Gastrocnemius medialis (tissue), 4 donors: ENCODE measurements at regions not wholly inside any gene's neighbourhood (a gene's known extent, or its start where the extent isn't known, plus 50 kb on each side); places are given as distances from the start of the nearest gene placed in this dataset.

Source experiments
- ATAC-seq, 2 donors: fragments of 150-250 bp; one replicate each; pipeline ENCODE4 v1.9.1; 2016
- DNase-seq, 2 donors: peaks; one replicate each; pipeline ENCODE4 v3.0.0-alpha.2; 2019
- H3K27ac ChIP-seq, 4 donors: fragments of 200-600 bp; sonication (generic); 1 replicate in 1 of 4; 2 replicates in 3 of 4; pipeline ENCODE4 v1.5.1; 2016 to 2018; ENCODE audit warnings: mild to moderate bottlenecking in 2 of 4, moderate library complexity in 1 of 4
- H3K27me3 ChIP-seq, 3 donors: fragments of 200-600 bp; sonication (generic) in 2 of 3; 1 replicate in 1 of 3; 2 replicates in 2 of 3; pipeline versions ENCODE4 v1.5.1 to v1.6.0; 2016 to 2019; ENCODE audit warnings: mild to moderate bottlenecking in 1 of 3, moderate library complexity in 1 of 3
- H3K36me3 ChIP-seq, 2 donors: fragments of 200-600 bp; sonication (generic) in 1 of 2; one replicate each; pipeline ENCODE4 v1.5.1; 2017 to 2018
- H3K4me1 ChIP-seq, 2 donors: fragments of 200-600 bp; sonication (generic) in 1 of 2; one replicate each; pipeline ENCODE4 v1.5.1; 2016 to 2017; ENCODE audit warnings: mild to moderate bottlenecking in 2 of 2
- H3K4me3 ChIP-seq, 4 donors: fragments of 200-600 bp; sonication (generic) in 3 of 4; 1 replicate in 1 of 4; 2 replicates in 3 of 4; pipeline ENCODE4 v1.5.1; 2016 to 2019; ENCODE audit warnings: mild to moderate bottlenecking in 2 of 4
- H3K9me3 ChIP-seq, 3 donors: fragments of 200-600 bp; sonication (generic) in 2 of 3; 1 replicate in 1 of 3; 2 replicates in 2 of 3; pipeline ENCODE4 v1.5.1; 2016 to 2019
- CTCF ChIP-seq, 5 experiments: fragments of 450-650 bp in 3 of 5; fragments of 200-600 bp in 2 of 5; sonication (generic) in 2 of 5; IDR thresholded peaks in 4 of 5; conservative IDR thresholded peaks in 1 of 5; 1 replicate in 4 of 5; 2 replicates in 1 of 5; pipeline ENCODE4 v1.5.1; 2016 to 2019; ENCODE audit warnings: antibody characterized with exemption in 5 of 5, mild to moderate bottlenecking in 3 of 5, moderate library complexity in 3 of 5
- POLR2A ChIP-seq, 2 donors: fragments of 450-650 bp; IDR thresholded peaks; one replicate each; pipeline ENCODE4 v1.6.1; 2017; ENCODE audit warnings: antibody characterized with exemption in 2 of 2, mild to moderate bottlenecking in 2 of 2, moderate library complexity in 2 of 2
- in situ Hi-C, 4 donors: fragments of 200-750 bp; cut with MboI; loops; one replicate each; pipeline versions ENCODE4 v1.15.0 to v1.8.0; 2017; ENCODE audit warnings: low sequenced_read_pairs in 4 of 4
- intact Hi-C: fragments of 100-400 bp; cut with DNase I; formaldehyde crosslinking; loops from one replicate; pipeline ENCODE4 v1.15.1; 2023; ENCODE audit warnings: low total_unique reads

GRCh38 chr13:73337532-73337931 is 278.7 kb downstream of the KLF5 start:
- no peak overlapping the region for H3K27ac ChIP-seq
- H3K4me3 ChIP-seq = no peak overlapping the region
- no peaks in the 10 kb centered on the region for H3K9me3 ChIP-seq
- in situ Hi-C loops (no loop called here), intact Hi-C loops (no loop called here)
- no peak for TF ChIP-seq CTCF (IDR thresholded peaks at IDR 0.05 in 4 of 5, conservative IDR thresholded peaks at IDR 0.05 in 1 of 5)
- TF ChIP-seq POLR2A (IDR thresholded peaks at IDR 0.05) = no peak
- ATAC-seq (no peak), DNase-seq (no peak)
- H3K36me3 ChIP-seq = no peaks in the 10 kb centered on the region
- H3K4me1 ChIP-seq = no peaks in the 10 kb centered on the region
- no peaks in the 10 kb centered on the region for H3K27me3 ChIP-seq

GRCh38 chr13:73336773-73337172 is 278.0 kb downstream of the KLF5 start:
- H3K4me1 ChIP-seq = no peaks in the 10 kb centered on the region

GRCh38 chr13:73335944-73336343 is 277.1 kb downstream of the KLF5 start:
- H3K9me3 ChIP-seq = no peaks in the 10 kb centered on the region
- intact Hi-C loops (no loop called here), in situ Hi-C loops (no loop called here)
- H3K27ac ChIP-seq = no peak overlapping the region
- no peak for ATAC-seq
- H3K4me3 ChIP-seq = no peak overlapping the region
- H3K27me3 ChIP-seq = no peaks in the 10 kb centered on the region
- TF ChIP-seq POLR2A (IDR thresholded peaks at IDR 0.05) = no peak
- no peak for TF ChIP-seq CTCF (IDR thresholded peaks at IDR 0.05 in 4 of 5, conservative IDR thresholded peaks at IDR 0.05 in 1 of 5)
- H3K36me3 ChIP-seq = no peaks in the 10 kb centered on the region
- H3K4me1 ChIP-seq = no peaks in the 10 kb centered on the region
- DNase-seq = no peak

More at GRCh38 chr13:73336773-73337172, 278.0 kb downstream of the KLF5 start:
- intact Hi-C loops (no loop called here), in situ Hi-C loops (no loop called here)
- DNase-seq (no peak), ATAC-seq (no peak)
- TF ChIP-seq CTCF (IDR thresholded peaks at IDR 0.05 in 4 of 5, conservative IDR thresholded peaks at IDR 0.05 in 1 of 5) = no peak
- no peak overlapping the region for H3K4me3 ChIP-seq
- no peaks in the 10 kb centered on the region for H3K9me3 ChIP-seq
- H3K36me3 ChIP-seq = no peaks in the 10 kb centered on the region
- no peaks in the 10 kb centered on the region for H3K27me3 ChIP-seq
- H3K27ac ChIP-seq = no peak overlapping the region

GRCh38 chr13:73335210-73335609 is 276.4 kb downstream of the KLF5 start:
- TF ChIP-seq CTCF (IDR thresholded peaks at IDR 0.05 in 4 of 5, conservative IDR thresholded peaks at IDR 0.05 in 1 of 5) = no peak
- TF ChIP-seq POLR2A (IDR thresholded peaks at IDR 0.05) = no peak
- no peak overlapping the region for H3K4me3 ChIP-seq
- H3K27me3 ChIP-seq = no peaks in the 10 kb centered on the region
- ATAC-seq (no peak), DNase-seq (no peak)
- H3K9me3 ChIP-seq = no peaks in the 10 kb centered on the region
- H3K27ac ChIP-seq = no peak overlapping the region
- in situ Hi-C loops = no loop called here
- H3K4me1 ChIP-seq = no peaks in the 10 kb centered on the region
- intact Hi-C loops = no loop called here
- no peaks in the 10 kb centered on the region for H3K36me3 ChIP-seq

GRCh38 chr13:73334445-73334844 is 275.6 kb downstream of the KLF5 start:
- no peaks in the 10 kb centered on the region for H3K4me1 ChIP-seq
- no peak for ATAC-seq

More at GRCh38 chr13:73334445-73334844, 275.6 kb downstream of the KLF5 start:
- Histone ChIP-seq H3K9me3 (no peaks in the 10 kb centered on the region), H3K36me3 (no peaks in the 10 kb centered on the region), H3K27me3 (no peaks in the 10 kb centered on the region), H3K27ac (no peak overlapping the region), H3K4me3 (no peak overlapping the region)
- in situ Hi-C loops = no loop called here
- TF ChIP-seq POLR2A (IDR thresholded peaks at IDR 0.05) (no peak), CTCF (IDR thresholded peaks at IDR 0.05 in 4 of 5, conservative IDR thresholded peaks at IDR 0.05 in 1 of 5) (no peak)
- DNase-seq = no peak
- intact Hi-C loops = no loop called here
